Spinal cord (tissue), 9 donors: ENCODE measurements at regions not wholly inside any gene's neighbourhood (a gene's known extent, or its start where the extent isn't known, plus 50 kb on each side); places are given as distances from the start of the nearest gene placed in this dataset.
"Not testable (repeated sequence)": the region's sequence is repeated elsewhere in the genome, so short reads cannot be mapped to it uniquely, and the experiment has no call there.

Source experiments
- DNase-seq, 6 donors: peaks; one replicate each; pipeline versions ENCODE4 v3.0.0 to v3.0.0-alpha.2; 2013 to 2015; ENCODE audit warnings: low spot score in 6 of 6, low read depth in 4 of 6
- H3K27ac ChIP-seq: one replicate; pipeline ENCODE4 v1.5.1; 2013; ENCODE audit warnings: low read depth, low read length, control low read depth
- H3K27me3 ChIP-seq: one replicate; pipeline ENCODE4 v1.6.1; 2013; ENCODE audit warnings: low read length; ENCODE audit not compliant: control insufficient read depth, insufficient read depth
- H3K36me3 ChIP-seq: one replicate; pipeline ENCODE4 v1.6.1; 2013; ENCODE audit warnings: low read length; ENCODE audit not compliant: control insufficient read depth, insufficient read depth
- H3K4me1 ChIP-seq: one replicate; pipeline ENCODE4 v1.6.1; 2013; ENCODE audit warnings: low read length; ENCODE audit not compliant: control insufficient read depth, insufficient read depth
- H3K4me3 ChIP-seq: one replicate; pipeline ENCODE4 v1.5.1; 2013; ENCODE audit warnings: low read depth, low read length, control low read depth
- H3K9me3 ChIP-seq: one replicate; pipeline ENCODE4 v1.6.1; 2013; ENCODE audit warnings: low read length; ENCODE audit not compliant: control insufficient read depth, insufficient read depth
- WGBS: methylation state at CpG from one replicate; pipeline ENCODE4 v1.1.5; 2013; ENCODE audit warnings: missing lambda C conversion rate; ENCODE audit not compliant: insufficient coverage; 5-methylcytosine and 5-hydroxymethylcytosine counted together
- donor health status: healthy.

DNA sequence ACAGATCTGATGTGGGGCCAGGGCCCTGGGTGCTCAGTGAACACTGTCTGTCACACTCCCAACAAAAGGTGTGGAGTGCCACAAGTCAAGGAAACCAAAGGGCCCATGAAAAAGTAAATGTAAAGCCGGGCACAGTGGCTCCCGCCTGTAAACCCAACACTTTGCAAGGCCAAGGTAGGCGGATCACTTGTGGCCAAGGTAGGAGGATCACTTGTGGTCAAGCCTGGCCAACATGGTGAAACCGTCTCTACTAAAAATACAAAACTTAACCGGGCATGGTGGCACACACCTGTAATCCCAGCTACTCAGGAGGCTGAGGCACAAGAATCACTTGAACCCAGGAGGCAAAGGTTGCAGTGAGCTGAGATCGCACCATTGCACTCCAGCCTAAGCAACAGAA is 227.6 kb downstream of the ZNF516 start:
- DNase-seq, result not testable (repeated sequence)

DNA sequence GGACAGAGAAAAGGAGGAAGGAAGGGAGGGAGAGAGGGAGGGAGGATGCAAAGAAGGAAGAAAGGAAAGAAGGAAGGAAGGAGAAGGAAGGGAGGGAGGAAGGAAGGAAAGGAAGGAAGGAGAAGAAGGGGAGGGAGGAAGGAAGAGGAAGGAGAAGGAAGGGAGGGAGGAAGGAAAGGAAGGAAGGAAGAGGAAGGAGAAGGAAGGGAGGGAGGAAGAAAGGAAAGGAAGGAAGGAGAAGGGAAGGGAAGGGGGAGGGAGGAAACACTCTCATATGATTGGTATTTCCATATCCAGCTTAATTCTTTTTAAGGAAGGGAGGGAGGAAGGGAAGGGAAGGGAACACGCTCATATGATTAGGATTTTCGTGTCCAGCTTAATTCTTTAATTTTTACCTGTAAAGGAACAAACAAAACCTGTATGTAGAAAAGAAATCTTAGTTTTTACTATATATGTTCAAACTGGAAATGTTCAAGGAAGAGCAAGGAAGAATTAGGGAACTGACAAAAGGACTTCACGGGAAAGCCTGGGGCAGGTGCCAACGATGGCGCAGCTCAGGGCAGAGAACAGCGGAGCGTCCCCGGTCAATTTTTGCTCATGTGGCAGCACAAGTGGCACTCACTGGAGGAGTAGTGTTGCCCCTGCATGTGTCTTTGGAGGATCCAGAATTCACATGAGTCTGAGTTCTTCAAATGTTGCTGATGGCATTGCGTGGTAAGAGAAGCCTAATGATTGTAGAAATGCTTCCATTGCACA is 228.6 kb downstream of the ZNF516 start:
- no peaks in the 10 kb centered on the region for H3K27me3 ChIP-seq
- no peak for DNase-seq
- H3K27ac ChIP-seq, result no peak overlapping the region
- H3K4me3 ChIP-seq, result no peak overlapping the region
- no peaks in the 10 kb centered on the region for H3K9me3 ChIP-seq
- no peaks in the 10 kb centered on the region for H3K36me3 ChIP-seq
- peaks cover 35% of the 10 kb centered on the region for H3K4me1 ChIP-seq
- 96% methylated on average over 6 of the region's 9 CpGs for WGBS

More for the DNA sequence above, 227.6 kb downstream of the ZNF516 start:
- not testable (repeated sequence) for H3K27ac ChIP-seq, H3K4me3 ChIP-seq, H3K36me3 ChIP-seq, H3K9me3 ChIP-seq, H3K27me3 ChIP-seq
- 94% methylated on average over 5 of the region's 6 CpGs for WGBS
- peaks cover 25% of the 10 kb centered on the region for H3K4me1 ChIP-seq

DNA sequence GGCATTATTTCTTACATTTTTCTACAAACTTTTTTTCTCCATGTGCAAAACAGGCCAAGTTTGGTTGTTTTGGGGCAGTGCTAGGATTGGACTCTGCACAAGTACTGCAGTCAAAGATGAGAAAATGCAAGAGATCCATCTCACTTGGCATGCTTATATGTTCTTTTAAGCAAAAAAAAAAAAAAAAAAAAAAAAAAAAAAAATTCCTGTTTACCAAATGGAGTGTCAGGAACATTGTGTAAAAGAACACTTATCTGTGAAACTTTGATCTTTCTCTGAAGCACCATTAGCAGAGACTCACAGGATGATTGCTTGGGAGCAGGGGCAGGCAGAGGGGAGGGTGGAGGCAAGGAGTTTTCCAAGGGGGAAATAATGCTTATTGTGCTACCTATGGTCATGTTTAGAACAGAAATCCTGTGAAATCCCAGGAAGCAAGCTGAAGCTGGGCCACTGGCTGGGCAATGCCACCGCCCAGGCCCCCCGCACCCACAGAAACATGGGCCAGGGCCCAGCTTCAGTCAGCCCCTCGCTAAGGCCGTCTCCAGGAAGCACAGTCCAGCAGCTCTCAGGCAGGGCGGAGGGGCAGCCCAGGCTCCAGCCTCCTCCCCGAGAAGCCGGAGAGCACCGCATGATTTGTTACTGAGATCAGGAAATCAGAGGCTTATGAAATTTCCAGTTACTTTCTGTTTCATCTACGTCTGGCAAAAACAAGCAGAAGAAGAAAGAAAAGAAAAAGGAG is 229.4 kb downstream of the ZNF516 start:
- H3K27me3 ChIP-seq, result no peaks in the 10 kb centered on the region
- no peaks in the 10 kb centered on the region for H3K36me3 ChIP-seq
- H3K4me1 ChIP-seq, result peaks cover 43% of the 10 kb centered on the region
- no peak for DNase-seq
- 65% methylated on average over 5 of the region's 9 CpGs for WGBS
- no peak overlapping the region for H3K27ac ChIP-seq
- H3K4me3 ChIP-seq, result no peak overlapping the region
- H3K9me3 ChIP-seq, result no peaks in the 10 kb centered on the region

- WGBS, result 88% methylated on average over 6 of the region's 10 CpGs
- no peak for DNase-seq
- Histone ChIP-seq H3K9me3 (no peaks in the 10 kb centered on the region), H3K27ac (no peak overlapping the region), H3K36me3 (no peaks in the 10 kb centered on the region), H3K4me3 (no peak overlapping the region), H3K27me3 (no peaks in the 10 kb centered on the region), H3K4me1 (peaks cover 44% of the 10 kb centered on the region)
Observed at GRCh38 chr18:76264876-76265250, 230.2 kb downstream of the ZNF516 start.

- 63% methylated on average over 14 of the region's 18 CpGs for WGBS
- Histone ChIP-seq H3K4me1 (peaks cover 45% of the 10 kb centered on the region), H3K27ac (no peak overlapping the region)
Observed at GRCh38 chr18:76264198-76264875, 230.7 kb downstream of the ZNF516 start.

DNA sequence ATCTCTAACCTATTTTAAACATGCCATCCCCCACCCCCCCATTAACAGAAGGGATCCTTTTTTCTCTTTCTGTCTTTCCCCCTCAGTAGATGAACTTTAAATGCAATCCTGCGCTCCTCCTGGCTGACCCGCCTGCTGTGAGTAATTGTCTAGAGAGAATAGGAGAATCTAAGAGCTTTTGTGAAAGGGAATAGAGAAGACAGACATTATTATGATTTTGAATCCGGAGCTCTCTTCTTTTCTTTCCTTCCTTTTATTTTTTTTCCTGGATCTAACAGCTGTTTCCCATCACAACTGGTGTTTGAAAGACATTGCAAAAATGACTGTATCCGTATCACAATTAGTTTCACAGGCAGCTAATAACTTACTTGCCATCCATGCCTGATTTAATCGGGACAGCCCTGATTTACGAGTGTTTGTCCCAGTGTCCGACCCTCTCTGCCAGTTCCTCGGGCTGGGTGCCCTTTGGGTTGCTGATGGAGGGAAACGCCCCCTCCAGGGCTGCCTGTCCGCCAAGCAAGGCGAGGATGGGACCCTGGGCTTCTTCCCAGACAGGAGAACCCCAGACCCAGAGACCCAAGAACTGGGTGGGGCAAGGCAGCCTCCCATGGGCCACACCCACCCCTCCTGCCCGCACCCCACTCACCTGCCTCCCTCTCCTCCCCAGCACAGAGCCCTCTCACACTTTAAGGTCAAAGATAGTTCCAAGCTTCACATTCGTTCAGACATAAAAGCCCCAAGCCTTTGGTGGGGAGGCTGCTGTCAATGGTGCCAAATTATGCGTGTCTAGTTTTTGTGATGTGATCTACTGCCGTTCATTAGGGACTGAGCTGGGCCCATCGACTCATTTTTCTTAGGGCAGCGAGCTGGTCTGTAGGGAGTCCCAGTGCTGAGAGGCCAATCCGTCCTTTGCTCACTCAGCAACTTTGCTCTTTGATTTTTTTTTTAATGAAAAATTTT is 231.7 kb downstream of the ZNF516 start:
- Histone ChIP-seq H3K9me3 (no peaks in the 10 kb centered on the region), H3K4me1 (peaks cover 50% of the 10 kb centered on the region), H3K27ac (no peak overlapping the region), H3K36me3 (no peaks in the 10 kb centered on the region), H3K4me3 (no peak overlapping the region), H3K27me3 (no peaks in the 10 kb centered on the region)
- WGBS, result 38% methylated on average over 13 of the region's 18 CpGs
- DNase-seq, result peak in 1 of 6 donors; percentile 51

More at GRCh38 chr18:76264198-76264875, 230.7 kb downstream of the ZNF516 start:
- H3K36me3 ChIP-seq, result no peaks in the 10 kb centered on the region
- no peaks in the 10 kb centered on the region for H3K9me3 ChIP-seq
- no peaks in the 10 kb centered on the region for H3K27me3 ChIP-seq
- DNase-seq, result peak in 3 of 6 donors; percentile 46 to 77 (median 55)
- H3K4me3 ChIP-seq, result no peak overlapping the region

DNA sequence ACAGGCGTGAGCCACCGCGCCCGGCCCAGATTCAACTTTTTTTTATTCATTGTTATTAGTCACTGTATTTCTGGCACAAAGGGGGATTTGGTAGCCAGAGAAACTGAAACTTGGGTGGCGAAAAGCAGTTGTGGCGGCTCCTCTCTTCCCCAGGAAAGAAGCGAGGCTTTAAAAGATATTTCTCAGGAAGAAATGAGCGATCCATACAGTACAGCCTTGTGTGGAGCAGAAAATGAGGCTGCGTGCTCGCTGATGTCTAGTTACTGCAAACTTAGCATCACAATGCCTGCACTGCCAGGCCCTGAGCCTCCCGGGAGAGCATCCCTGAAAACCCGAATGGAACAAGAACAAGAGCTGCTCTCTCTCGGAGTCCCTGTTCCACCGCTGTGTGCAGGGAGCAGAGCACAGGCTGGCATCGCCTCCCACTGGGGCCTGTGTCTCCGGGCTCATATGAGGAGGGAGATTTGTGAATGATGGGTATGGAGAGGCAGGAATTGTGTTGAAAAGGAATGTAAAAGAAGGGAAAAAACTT is 234.0 kb downstream of the ZNF516 start:
- Histone ChIP-seq H3K36me3 (no peaks in the 10 kb centered on the region), H3K9me3 (no peaks in the 10 kb centered on the region), H3K27ac (peak overlapping the region; percentile 45), H3K27me3 (no peaks in the 10 kb centered on the region), H3K4me3 (no peak overlapping the region), H3K4me1 (peaks cover 47% of the 10 kb centered on the region)
- 37% methylated on average over 10 of the region's 16 CpGs for WGBS
- peak in 3 of 6 donors; percentile 38 to 85 (median 70) for DNase-seq

DNA sequence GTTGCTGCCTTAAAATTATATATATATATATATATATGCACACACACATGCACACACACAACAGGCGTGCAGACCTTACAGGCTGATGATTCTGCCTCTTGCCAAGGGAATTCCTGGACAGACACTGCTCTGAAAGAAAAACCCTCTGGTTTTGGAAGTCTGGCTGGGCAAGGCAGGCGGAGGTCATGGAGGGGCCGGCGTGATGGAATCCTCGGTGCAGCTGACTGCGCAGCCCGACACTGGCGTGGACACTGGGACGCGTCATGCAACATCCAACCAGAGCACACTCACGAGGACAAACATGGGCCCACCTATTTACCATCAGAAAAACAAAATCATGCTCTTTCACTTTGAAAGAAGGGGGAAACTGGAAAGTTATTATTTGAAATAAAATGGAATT is 235.3 kb downstream of the ZNF516 start:
- no peak for DNase-seq
- 57% methylated on average over 8 of the region's 11 CpGs for WGBS
- Histone ChIP-seq H3K27me3 (no peaks in the 10 kb centered on the region), H3K4me3 (no peak overlapping the region), H3K4me1 (peaks cover 40% of the 10 kb centered on the region), H3K27ac (no peak overlapping the region), H3K9me3 (no peaks in the 10 kb centered on the region), H3K36me3 (no peaks in the 10 kb centered on the region)

GRCh38 chr18:76259096-76259495 is 235.9 kb downstream of the ZNF516 start:
- H3K36me3 ChIP-seq, result no peaks in the 10 kb centered on the region
- no peaks in the 10 kb centered on the region for H3K9me3 ChIP-seq
- no peak overlapping the region for H3K27ac ChIP-seq
- WGBS, result 45% methylated on average over 2 of the region's 10 CpGs
- no peak overlapping the region for H3K4me3 ChIP-seq
- peak in 1 of 6 donors; percentile 63 for DNase-seq
- no peaks in the 10 kb centered on the region for H3K27me3 ChIP-seq
- H3K4me1 ChIP-seq, result peaks cover 34% of the 10 kb centered on the region
